Activated CD4-positive, alpha-beta memory T cell treated with anti-CD3 and anti-CD28 coated beads for 36 hours (primary cell): ENCODE measurements at regions not wholly inside any gene's neighbourhood (a gene's known extent, or its start where the extent isn't known, plus 50 kb on each side); places are given as distances from the start of the nearest gene placed in this dataset.

Source experiments
- CTCF ChIA-PET: fragments of 350-600 bp; sonication (Branson Sonifier 250); formaldehyde crosslinking; loops from one replicate; lab custom pipeline; 2021; ENCODE audit warnings: antibody characterized with exemption, inconsistent platforms; lab: Charles Lee
- POLR2A ChIA-PET: fragments of 350-600 bp; sonication (Branson Sonifier 250); formaldehyde crosslinking; loops from one replicate; lab custom pipeline; 2021; ENCODE audit warnings: antibody characterized with exemption; lab: Charles Lee
- DNase-seq: peaks from one replicate; pipeline ENCODE4 v3.0.0-alpha.2; 2020
- H3K27ac Mint-ChIP-seq: one replicate; pipeline ENCODE4 v1.8.0; 2021; ENCODE audit warnings: mixed read lengths
- H3K27me3 Mint-ChIP-seq: one replicate; pipeline ENCODE4 v1.8.0; 2021; ENCODE audit warnings: mixed read lengths
- H3K36me3 Mint-ChIP-seq: one replicate; pipeline ENCODE4 v1.8.0; 2021; ENCODE audit warnings: mixed read lengths
- H3K4me1 Mint-ChIP-seq: one replicate; pipeline ENCODE4 v1.8.0; 2021; ENCODE audit warnings: low read depth, mixed read lengths
- H3K4me3 Mint-ChIP-seq: one replicate; pipeline ENCODE4 v1.8.0; 2021; ENCODE audit warnings: mild to moderate bottlenecking, mixed read lengths
- H3K9me3 Mint-ChIP-seq: one replicate; pipeline ENCODE4 v1.8.0; 2021; ENCODE audit warnings: mixed read lengths
- intact Hi-C: fragments of 100-400 bp; cut with micrococcal nuclease; formaldehyde crosslinking; loops from one replicate; pipeline ENCODE4 v1.15.1; 2023

DNA sequence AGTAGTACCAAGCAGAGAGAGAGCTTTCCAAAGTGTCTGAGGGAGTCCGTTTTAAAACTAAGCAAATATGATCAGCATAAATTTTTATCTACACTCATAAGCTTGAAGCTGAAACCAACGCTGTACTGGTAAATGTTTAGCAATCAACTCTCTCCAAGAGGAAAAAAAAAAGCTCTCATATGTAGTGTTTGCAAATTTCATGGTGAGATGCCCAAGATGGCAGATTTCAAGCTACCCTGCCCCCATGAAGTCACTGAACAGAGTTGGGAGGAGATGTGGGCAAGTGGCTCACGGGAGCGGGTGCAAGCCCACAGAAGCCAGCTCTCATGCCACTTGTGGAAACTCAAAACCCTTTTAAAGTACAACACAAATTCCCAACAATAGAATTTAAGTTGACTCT is 475.8 kb downstream of the BCAT1 start:
- intact Hi-C loops, result no loop called here
- POLR2A ChIA-PET, result no interaction called here
- CTCF ChIA-PET, result no interaction called here
- Mint-ChIP-seq H3K4me1 (no peaks in the 10 kb centered on the region), H3K27ac (no peak overlapping the region), H3K27me3 (no peaks in the 10 kb centered on the region), H3K36me3 (no peaks in the 10 kb centered on the region), H3K9me3 (no peaks in the 10 kb centered on the region), H3K4me3 (no peak overlapping the region)
- DNase-seq, result no peak

DNA sequence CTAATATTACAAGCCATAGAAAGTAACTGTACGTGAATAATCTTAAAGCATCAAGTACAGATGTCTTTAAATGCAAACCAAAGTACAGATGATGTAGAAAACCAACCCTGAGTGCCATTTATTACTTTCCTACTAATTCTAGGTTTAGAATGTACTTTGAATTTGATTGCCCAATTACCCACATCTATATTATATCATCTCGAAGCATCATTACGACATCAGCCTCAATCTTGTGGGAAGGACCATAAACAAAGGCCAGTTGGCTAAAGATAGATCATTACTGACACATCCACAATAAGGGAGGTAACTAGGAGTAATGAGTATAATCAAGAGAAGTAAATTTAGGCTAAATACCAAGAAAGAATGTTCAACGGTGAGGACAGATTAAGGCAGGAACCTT is 478.9 kb downstream of the BCAT1 start:
- Mint-ChIP-seq H3K9me3 (no peaks in the 10 kb centered on the region), H3K27me3 (no peaks in the 10 kb centered on the region), H3K36me3 (no peaks in the 10 kb centered on the region), H3K4me1 (no peaks in the 10 kb centered on the region), H3K27ac (no peak overlapping the region), H3K4me3 (no peak overlapping the region)
- no peak for DNase-seq
- intact Hi-C loops, result no loop called here
- ChIA-PET POLR2A (no interaction called here), CTCF (no interaction called here)

DNA sequence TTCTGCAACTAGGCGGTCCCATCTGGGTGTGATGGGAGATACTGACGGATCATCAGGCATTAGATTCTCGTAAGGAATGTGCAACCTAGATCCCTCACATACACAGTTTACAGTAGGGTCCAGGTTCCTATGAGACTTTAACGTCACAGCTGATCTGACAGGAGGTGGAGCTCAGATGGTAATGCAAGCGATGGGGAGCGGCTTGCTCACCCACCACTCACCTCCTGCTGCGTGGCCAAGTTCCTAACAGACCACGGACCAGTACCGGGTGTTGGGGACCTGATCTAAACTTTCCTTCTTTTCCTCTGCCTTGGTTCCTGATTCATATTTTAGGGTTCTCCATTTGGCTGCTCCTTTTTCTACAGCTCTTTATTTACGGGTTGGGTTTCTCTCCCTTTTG is 479.8 kb downstream of the BCAT1 start:
- Mint-ChIP-seq H3K9me3 (no peaks in the 10 kb centered on the region), H3K27ac (no peak overlapping the region), H3K27me3 (no peaks in the 10 kb centered on the region), H3K4me3 (no peak overlapping the region), H3K4me1 (no peaks in the 10 kb centered on the region), H3K36me3 (no peaks in the 10 kb centered on the region)
- ChIA-PET CTCF (no interaction called here), POLR2A (no interaction called here)
- intact Hi-C loops, result no loop called here
- DNase-seq, result no peak

DNA sequence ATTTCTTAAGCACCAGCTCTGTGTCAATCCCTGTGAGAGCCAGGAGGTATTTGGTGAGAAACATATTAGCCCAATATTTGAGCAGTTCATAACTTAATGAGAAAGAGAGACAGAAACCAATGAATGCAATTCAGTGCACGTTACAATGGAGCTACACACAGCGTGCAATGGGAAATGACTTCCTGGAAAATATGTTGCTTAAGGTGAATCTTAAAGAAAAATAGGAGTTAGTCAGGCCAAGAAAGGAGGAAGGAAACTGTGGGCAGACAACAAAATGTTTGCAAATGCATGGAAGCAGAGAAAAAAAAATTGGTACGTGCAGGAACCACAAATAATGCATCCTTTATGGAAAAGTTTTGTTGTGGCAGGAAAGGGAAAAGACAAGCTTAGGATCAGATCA is 481.7 kb downstream of the BCAT1 start:
- Mint-ChIP-seq H3K36me3 (no peaks in the 10 kb centered on the region), H3K4me3 (no peak overlapping the region), H3K4me1 (no peaks in the 10 kb centered on the region), H3K9me3 (no peaks in the 10 kb centered on the region), H3K27ac (no peak overlapping the region), H3K27me3 (no peaks in the 10 kb centered on the region)
- ChIA-PET POLR2A (no interaction called here), CTCF (no interaction called here)
- intact Hi-C loops, result no loop called here
- DNase-seq, result no peak

DNA sequence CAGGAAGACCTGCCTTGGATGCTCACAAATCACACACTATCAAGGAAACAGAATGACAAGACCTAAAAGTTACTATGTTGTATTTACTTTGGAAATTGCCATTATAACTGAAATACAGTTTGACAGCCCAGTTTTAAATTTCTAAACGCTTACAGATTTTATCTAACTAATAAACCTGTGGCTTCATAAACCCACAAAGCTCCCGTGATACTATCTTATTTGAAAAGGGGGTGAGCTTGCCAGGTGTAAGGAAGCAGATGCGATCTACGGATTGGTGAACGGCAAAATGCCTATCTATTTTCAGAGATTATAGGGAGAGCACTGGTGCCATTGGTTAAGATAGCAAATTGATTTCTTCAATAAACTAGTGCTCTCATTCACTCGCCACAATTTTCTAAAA is 485.5 kb downstream of the BCAT1 start:
- ChIA-PET POLR2A (no interaction called here), CTCF (no interaction called here)
- no peaks in the 10 kb centered on the region for H3K27me3 Mint-ChIP-seq
- H3K36me3 Mint-ChIP-seq, result no peaks in the 10 kb centered on the region
- H3K9me3 Mint-ChIP-seq, result no peaks in the 10 kb centered on the region
- H3K4me1 Mint-ChIP-seq, result no peaks in the 10 kb centered on the region
- intact Hi-C loops, result no loop called here
- H3K27ac Mint-ChIP-seq, result no peak overlapping the region
- H3K4me3 Mint-ChIP-seq, result no peak overlapping the region
- DNase-seq, result no peak

DNA sequence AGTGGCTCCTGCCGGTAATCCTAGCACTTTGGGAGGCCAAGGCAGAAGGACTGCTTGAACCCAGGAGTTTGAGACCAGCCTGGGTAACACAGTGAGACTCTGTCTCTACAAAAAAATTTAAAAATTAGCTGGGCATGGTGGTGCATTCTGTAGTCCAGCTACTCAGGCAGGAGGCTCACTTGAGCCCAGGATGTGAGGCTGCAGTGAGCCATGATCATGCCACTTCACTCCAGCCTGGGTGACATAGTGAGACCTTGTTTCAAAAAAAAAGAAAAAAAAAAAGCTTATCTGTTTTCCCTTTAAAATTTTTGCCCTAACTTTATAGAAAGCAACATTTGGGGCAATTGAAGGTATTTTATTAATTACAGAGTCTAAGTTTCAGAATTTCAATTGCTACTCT is 486.0 kb downstream of the BCAT1 start:
- Mint-ChIP-seq H3K9me3 (no peaks in the 10 kb centered on the region), H3K4me1 (no peaks in the 10 kb centered on the region), H3K36me3 (no peaks in the 10 kb centered on the region), H3K4me3 (no peak overlapping the region), H3K27ac (no peak overlapping the region), H3K27me3 (no peaks in the 10 kb centered on the region)
- ChIA-PET CTCF (no interaction called here), POLR2A (no interaction called here)
- intact Hi-C loops, result no loop called here
- no peak for DNase-seq

DNA sequence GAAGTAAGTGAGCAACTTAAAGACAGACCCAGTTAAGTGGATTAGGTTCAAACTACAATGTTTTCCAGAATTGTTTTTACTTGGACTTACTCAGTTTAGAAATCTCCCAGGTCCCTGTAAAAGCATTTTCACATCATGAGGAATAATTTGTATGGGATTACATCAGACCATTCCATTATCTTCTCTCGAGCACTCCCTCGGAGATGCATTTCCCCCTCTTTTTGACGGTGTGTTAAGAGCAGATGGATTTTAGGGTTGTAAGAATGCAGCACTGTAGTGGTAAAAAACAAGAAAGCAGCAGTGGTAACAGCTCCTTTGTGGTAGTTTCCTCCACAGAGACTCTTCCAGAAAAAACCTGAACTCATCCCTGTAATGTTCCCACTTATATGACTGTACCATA is 488.4 kb downstream of the BCAT1 start:
- CTCF ChIA-PET, result no interaction called here
- H3K4me1 Mint-ChIP-seq, result no peaks in the 10 kb centered on the region
- no peak overlapping the region for H3K27ac Mint-ChIP-seq

DNA sequence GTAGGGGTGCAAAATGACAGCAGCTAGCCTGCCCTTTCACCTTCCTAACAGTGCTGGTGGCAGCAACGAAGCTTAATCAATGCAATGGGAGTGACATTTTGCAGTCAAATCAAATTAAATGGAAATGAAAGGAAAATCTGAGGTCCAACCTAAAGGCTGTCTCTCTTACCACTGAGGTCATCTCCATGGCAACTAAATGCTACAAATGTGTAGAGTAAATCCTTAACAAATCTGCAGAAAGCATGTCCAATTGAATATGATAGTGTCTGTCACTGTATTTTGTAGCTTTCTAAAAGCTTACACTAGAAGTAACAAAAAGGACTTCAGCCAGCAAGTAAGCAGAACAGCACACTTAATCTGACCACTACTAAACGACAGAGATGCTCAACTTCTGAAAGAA is 488.8 kb downstream of the BCAT1 start:
- Mint-ChIP-seq H3K9me3 (no peaks in the 10 kb centered on the region), H3K4me1 (no peaks in the 10 kb centered on the region), H3K36me3 (no peaks in the 10 kb centered on the region), H3K4me3 (no peak overlapping the region), H3K27ac (no peak overlapping the region), H3K27me3 (no peaks in the 10 kb centered on the region)
- intact Hi-C loops, result no loop called here
- ChIA-PET CTCF (no interaction called here), POLR2A (no interaction called here)
- DNase-seq, result no peak

More for the DNA sequence above, 488.4 kb downstream of the BCAT1 start:
- no peaks in the 10 kb centered on the region for H3K27me3 Mint-ChIP-seq
- intact Hi-C loops, result no loop called here
- POLR2A ChIA-PET, result no interaction called here
- H3K9me3 Mint-ChIP-seq, result no peaks in the 10 kb centered on the region
- no peaks in the 10 kb centered on the region for H3K36me3 Mint-ChIP-seq
- DNase-seq, result no peak
- H3K4me3 Mint-ChIP-seq, result no peak overlapping the region

DNA sequence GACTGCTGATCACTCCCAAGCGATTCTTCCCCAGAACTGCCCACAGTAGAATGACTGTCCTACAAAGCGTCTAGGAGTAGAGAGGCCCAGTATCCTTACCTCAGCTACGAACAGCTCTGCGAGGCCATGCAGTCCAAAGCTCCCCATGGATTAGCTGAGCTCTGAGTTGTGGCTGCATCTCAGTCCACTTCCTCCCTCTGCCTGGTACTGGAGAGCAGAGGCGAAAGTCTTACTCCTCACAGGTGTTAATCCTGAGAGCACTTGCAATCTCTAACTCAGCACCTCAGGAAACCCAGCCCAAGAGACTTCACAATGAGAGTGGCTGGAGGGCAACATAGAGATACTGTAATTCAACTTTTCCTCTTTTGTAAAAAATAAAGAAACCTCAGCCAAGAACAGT is 493.1 kb downstream of the BCAT1 start:
- Mint-ChIP-seq H3K4me3 (no peak overlapping the region), H3K9me3 (no peaks in the 10 kb centered on the region), H3K27ac (no peak overlapping the region), H3K4me1 (no peaks in the 10 kb centered on the region), H3K36me3 (no peaks in the 10 kb centered on the region), H3K27me3 (no peaks in the 10 kb centered on the region)
- no peak for DNase-seq
- intact Hi-C loops, result no loop called here
- ChIA-PET CTCF (no interaction called here), POLR2A (no interaction called here)

DNA sequence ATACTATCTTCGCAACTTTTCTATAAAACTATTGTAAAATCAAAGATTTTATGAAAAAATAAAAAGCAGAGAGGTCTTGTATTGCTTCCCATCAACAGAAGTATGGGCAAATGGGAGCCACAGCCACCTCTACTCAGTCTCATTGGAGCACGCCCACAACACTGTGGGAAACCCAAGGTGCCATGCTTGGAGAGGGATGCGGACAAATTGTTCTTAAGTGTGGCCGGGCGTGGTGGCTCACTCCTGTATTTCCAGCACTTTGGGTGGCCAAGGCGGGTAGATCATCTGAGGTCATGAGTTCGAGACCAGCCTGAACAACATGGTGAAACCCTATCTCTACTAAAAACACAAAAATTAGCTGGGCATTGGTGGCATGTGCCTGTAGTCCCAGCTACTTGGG is 498.2 kb upstream of the SOX5 start:
- intact Hi-C loops, result no loop called here
- no peaks in the 10 kb centered on the region for H3K27me3 Mint-ChIP-seq
- DNase-seq, result no peak
- no peaks in the 10 kb centered on the region for H3K9me3 Mint-ChIP-seq
- no peaks in the 10 kb centered on the region for H3K4me1 Mint-ChIP-seq
- POLR2A ChIA-PET, result no interaction called here
- no peak overlapping the region for H3K4me3 Mint-ChIP-seq
- CTCF ChIA-PET, result no interaction called here
- H3K36me3 Mint-ChIP-seq, result no peaks in the 10 kb centered on the region
- no peak overlapping the region for H3K27ac Mint-ChIP-seq

DNA sequence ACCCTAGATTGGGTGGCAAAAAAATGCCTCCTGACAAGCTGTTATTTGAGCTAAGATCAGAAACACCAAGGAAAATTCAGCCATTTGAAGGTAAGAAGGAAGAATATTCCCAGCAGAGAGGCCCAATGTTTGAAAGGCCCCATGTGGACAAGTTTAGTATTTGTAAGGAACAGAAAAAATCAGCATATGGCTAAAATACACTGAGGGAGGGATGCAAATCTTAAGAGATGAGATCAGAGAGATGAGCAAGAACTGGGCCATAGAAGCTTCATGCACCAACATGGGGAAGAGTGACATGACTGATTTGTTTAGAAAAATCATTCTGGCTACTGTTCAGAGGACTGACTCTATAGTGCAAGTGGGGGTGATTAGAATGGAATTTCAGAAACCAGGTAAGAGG is 496.8 kb upstream of the SOX5 start:
- no peaks in the 10 kb centered on the region for H3K36me3 Mint-ChIP-seq
- ChIA-PET CTCF (no interaction called here), POLR2A (no interaction called here)
- intact Hi-C loops, result no loop called here
- H3K4me1 Mint-ChIP-seq, result no peaks in the 10 kb centered on the region
- no peaks in the 10 kb centered on the region for H3K9me3 Mint-ChIP-seq
- no peak overlapping the region for H3K27ac Mint-ChIP-seq
- H3K4me3 Mint-ChIP-seq, result no peak overlapping the region
- no peak for DNase-seq
- no peaks in the 10 kb centered on the region for H3K27me3 Mint-ChIP-seq

DNA sequence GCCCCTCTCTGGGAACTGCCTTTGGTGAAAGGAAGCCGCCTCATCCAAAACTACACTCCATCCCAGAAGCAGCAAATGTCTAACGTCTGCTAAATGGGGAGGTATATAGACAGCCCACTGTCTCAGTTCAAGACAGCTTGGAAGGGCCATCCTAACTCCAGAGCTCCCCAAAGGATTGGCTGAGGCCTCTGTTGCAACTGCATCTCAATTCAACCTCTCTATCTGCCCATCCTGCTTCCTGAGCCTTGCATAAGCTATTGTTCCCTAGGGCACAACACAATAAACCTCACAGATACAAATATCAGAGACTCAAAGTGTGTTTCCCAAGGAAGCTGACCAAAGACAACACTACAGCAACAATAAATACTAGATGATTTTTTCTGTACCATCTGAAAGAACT is 495.2 kb upstream of the SOX5 start:
- Mint-ChIP-seq H3K27ac (no peak overlapping the region), H3K9me3 (no peaks in the 10 kb centered on the region), H3K36me3 (no peaks in the 10 kb centered on the region), H3K27me3 (peaks cover 2% of the 10 kb centered on the region), H3K4me3 (no peak overlapping the region), H3K4me1 (no peaks in the 10 kb centered on the region)
- CTCF ChIA-PET, result no interaction called here
- intact Hi-C loops, result no loop called here
- POLR2A ChIA-PET, result no interaction called here
- DNase-seq, result no peak

DNA sequence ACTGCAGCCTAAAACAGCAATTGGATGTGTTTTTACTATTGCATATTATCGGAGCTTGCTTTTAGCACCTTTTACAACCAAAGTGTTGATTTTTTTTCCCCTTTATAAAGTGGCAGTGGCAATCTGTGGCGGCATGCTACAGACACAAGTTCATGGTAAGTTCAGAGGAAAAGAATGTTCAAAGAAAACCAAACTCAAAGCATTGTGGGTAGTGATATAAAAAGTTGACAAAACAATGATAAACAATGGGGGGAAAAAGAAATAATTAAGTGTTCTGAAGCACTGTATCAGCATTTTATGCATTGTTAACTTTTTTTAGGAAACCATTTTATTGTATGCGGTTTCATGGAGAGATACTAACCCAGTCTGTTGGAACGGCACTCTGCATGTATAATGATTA is 492.0 kb upstream of the SOX5 start:
- ChIA-PET POLR2A (no interaction called here), CTCF (no interaction called here)
- Mint-ChIP-seq H3K27me3 (peaks cover 2% of the 10 kb centered on the region), H3K36me3 (no peaks in the 10 kb centered on the region), H3K4me3 (no peak overlapping the region), H3K4me1 (no peaks in the 10 kb centered on the region), H3K27ac (no peak overlapping the region), H3K9me3 (no peaks in the 10 kb centered on the region)
- no peak for DNase-seq
- intact Hi-C loops, result no loop called here

DNA sequence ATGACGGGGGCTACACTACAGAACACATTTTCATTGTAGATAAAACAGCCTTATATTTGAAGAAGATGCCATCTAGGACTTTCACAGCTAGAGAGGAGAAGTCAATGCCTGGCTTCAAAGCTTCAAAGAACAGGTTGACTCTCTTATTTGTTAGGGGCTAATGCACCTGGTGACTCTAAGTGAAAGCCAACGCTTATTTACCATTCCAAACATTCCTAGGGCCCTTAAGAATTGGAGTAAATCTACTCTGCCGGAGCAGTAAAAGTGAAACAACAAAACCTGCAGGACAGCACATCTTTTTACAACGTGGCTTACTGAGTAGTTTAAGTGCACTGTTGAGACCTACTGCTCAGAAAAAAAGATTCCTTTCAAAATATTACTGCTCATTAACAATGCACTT is 487.2 kb upstream of the SOX5 start:
- ChIA-PET POLR2A (no interaction called here), CTCF (no interaction called here)
- peaks cover 2% of the 10 kb centered on the region for H3K27me3 Mint-ChIP-seq
- H3K36me3 Mint-ChIP-seq, result no peaks in the 10 kb centered on the region
- H3K4me1 Mint-ChIP-seq, result no peaks in the 10 kb centered on the region
- no peak for DNase-seq
- H3K4me3 Mint-ChIP-seq, result no peak overlapping the region
- intact Hi-C loops, result no loop called here
- H3K9me3 Mint-ChIP-seq, result no peaks in the 10 kb centered on the region
- H3K27ac Mint-ChIP-seq, result no peak overlapping the region
